A673 (cell line): ENCODE measurements at regions not wholly inside any gene's neighbourhood (a gene's known extent, or its start where the extent isn't known, plus 50 kb on each side); places are given as distances from the start of the nearest gene placed in this dataset.

ENCODE experiments used
- BruUV-seq: library from RNA; stranded (reverse); fragments of 400-500 nt; replicated peaks from 2 replicates; lab custom pipeline; 2021; lab: Mats Ljungman, UMichigan
- CTCF ChIA-PET: fragments of 300-600 bp; sonication (Branson Sonifier 250); formaldehyde crosslinking; loops from one replicate; lab custom pipeline; 2022; ENCODE audit warnings: antibody characterized with exemption; lab: Charles Lee
- POLR2A ChIA-PET: fragments of 300-600 bp; sonication (Branson Sonifier 250); formaldehyde crosslinking; loops from one replicate; lab custom pipeline; 2022; ENCODE audit warnings: antibody characterized with exemption; ENCODE audit not compliant: low non-redundant PET; lab: Charles Lee
- DNase-seq: peaks from one replicate; pipeline ENCODE4 v3.0.0-alpha.2; 2015; ENCODE audit warnings: low spot score
- H3K27ac ChIP-seq: fragments of 200-600 bp; sonication (generic); 2 replicates; pipeline ENCODE4 v1.5.1; 2016; ENCODE audit warnings: mixed run types, low read depth, mild to moderate bottlenecking, mixed read lengths, antibody characterized with exemption, low read length; ENCODE audit not compliant: poor library complexity, severe bottlenecking
- H3K27me3 ChIP-seq: fragments of 200-600 bp; sonication (generic); replicated peaks from 2 replicates; pipeline ENCODE4 v1.6.1; 2017; ENCODE audit warnings: mixed run types, low read depth, mild to moderate bottlenecking, mixed read lengths, antibody characterized with exemption, low read length; ENCODE audit not compliant: insufficient read depth, poor library complexity
- H3K36me3 ChIP-seq: fragments of 200-600 bp; sonication (generic); 2 replicates; pipeline ENCODE4 v1.6.1; 2016; ENCODE audit warnings: mixed run types, mild to moderate bottlenecking, mixed read lengths, antibody characterized with exemption, low read length; ENCODE audit not compliant: insufficient read depth, poor library complexity, severe bottlenecking
- H3K4me1 ChIP-seq: fragments of 200-600 bp; sonication (generic); 2 replicates; pipeline ENCODE4 v1.6.1; 2017; ENCODE audit warnings: mixed run types, mild to moderate bottlenecking, mixed read lengths, antibody characterized with exemption, low read length; ENCODE audit not compliant: insufficient read depth, poor library complexity, severe bottlenecking
- H3K4me3 ChIP-seq: fragments of 200-600 bp; sonication (generic); 2 replicates; pipeline ENCODE4 v1.5.1; 2016; ENCODE audit warnings: low read depth, mixed run types, mild to moderate bottlenecking, mixed read lengths, low read length; ENCODE audit not compliant: poor library complexity, severe bottlenecking
- H3K9me3 ChIP-seq: fragments of 200-600 bp; sonication (generic); 2 replicates; pipeline ENCODE4 v1.6.1; 2016; ENCODE audit warnings: mixed run types, low read depth, mild to moderate bottlenecking, mixed read lengths, antibody characterized with exemption, low read length; ENCODE audit not compliant: poor library complexity, severe bottlenecking
- CTCF ChIP-seq: fragments of 300-800, 200-600 bp; sonication (generic); conservative IDR thresholded peaks from 2 replicates; pipeline ENCODE4 v1.5.1; 2017; ENCODE audit warnings: low read depth, mild to moderate bottlenecking, antibody characterized with exemption, low read length, moderate library complexity, mixed read lengths
- EZH2 ChIP-seq: fragments of 200-600 bp; sonication (generic); IDR thresholded peaks from 2 replicates; pipeline ENCODE4 v1.6.1; 2017; ENCODE audit warnings: borderline replicate concordance, low read depth, mild to moderate bottlenecking, mixed read lengths, antibody characterized with exemption, low read length; ENCODE audit not compliant: poor library complexity, severe bottlenecking
- intact Hi-C: fragments of 100-400 bp; cut with micrococcal nuclease; formaldehyde crosslinking; loops from one replicate; pipeline ENCODE4 v1.10.0; 2022; ENCODE audit not compliant: unreplicated experiment

DNA sequence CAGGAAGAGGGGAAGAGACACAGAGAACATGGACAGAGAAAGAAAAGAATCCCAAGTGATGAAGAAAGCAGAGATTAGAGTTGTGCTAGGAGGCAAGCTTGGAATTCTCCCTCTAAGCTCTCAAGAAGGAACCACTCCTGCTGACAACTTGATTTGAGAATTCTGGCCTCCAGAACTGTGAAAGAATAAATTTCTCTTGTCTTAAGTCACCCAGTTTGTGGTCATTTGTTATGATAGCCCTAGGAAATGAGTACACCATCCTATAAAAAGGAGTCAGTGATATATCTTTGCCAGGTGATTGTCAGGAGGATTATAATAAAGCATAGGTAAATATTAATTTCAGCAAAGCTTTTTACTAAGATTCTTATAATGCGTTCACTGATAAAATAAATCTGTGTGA is 82.7 kb upstream of the TFEC start:
- intact Hi-C loops = no loop called here
- ChIA-PET CTCF (no interaction called here), POLR2A (no interaction called here)

DNA sequence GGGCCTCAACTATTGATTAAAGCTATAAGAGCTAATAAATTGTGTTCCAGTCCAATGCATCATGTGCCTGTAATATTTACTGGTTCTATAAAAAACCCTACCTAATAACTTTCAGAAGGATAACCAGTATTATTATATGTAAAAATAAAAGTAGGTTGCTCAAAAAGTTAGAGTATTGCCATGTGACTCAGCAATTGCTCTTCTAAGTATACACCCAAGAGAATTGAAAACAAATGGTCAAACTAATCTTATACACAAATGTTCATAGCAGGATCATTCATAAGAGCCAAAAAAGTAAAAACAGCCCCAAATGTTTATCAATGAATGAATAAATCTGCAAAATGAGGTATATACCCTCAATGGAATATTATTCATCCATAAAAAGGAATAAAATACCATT is 89.5 kb upstream of the TES start:
- H3K27me3 ChIP-seq = no peaks in the 10 kb centered on the region
- no peaks in the 10 kb centered on the region for H3K36me3 ChIP-seq
- no peak overlapping the region for H3K4me3 ChIP-seq
- no peaks in the 10 kb centered on the region for H3K9me3 ChIP-seq
- H3K27ac ChIP-seq = no peak overlapping the region
- POLR2A ChIA-PET = no interaction called here
- H3K4me1 ChIP-seq = no peaks in the 10 kb centered on the region
- TF ChIP-seq EZH2 = no peak
- TF ChIP-seq CTCF = no peak
- CTCF ChIA-PET = interaction anchor here (0.6 kb wide), 1 partner anchor 540 kb away, joined by 3 read pairs; no protein-coding TSS in a partner anchor
- no TSS peak for BruUV-seq
- intact Hi-C loops = loop anchor here (5.0 kb wide), 2 partner anchors 209 to 269 kb away; no protein-coding TSS in a partner anchor
- DNase-seq = no peak

More for the DNA sequence above, 82.7 kb upstream of the TFEC start:
- no TSS peak for BruUV-seq
- Histone ChIP-seq H3K4me1 (no peaks in the 10 kb centered on the region), H3K4me3 (no peak overlapping the region), H3K27me3 (no peaks in the 10 kb centered on the region), H3K9me3 (no peaks in the 10 kb centered on the region), H3K36me3 (no peaks in the 10 kb centered on the region), H3K27ac (no peak overlapping the region)
- TF ChIP-seq CTCF = no peak
- TF ChIP-seq EZH2 = no peak
- no peak for DNase-seq

- H3K36me3 ChIP-seq = no peaks in the 10 kb centered on the region
- CTCF ChIA-PET = interaction anchor here (1.1 kb wide), 1 partner anchor 13 kb away, joined by 5 read pairs; no protein-coding TSS in a partner anchor
These were observed 87.3 kb upstream of the TES start for GRCh38 chr7:116122972-116123595.

More at GRCh38 chr7:116122972-116123595, 87.3 kb upstream of the TES start:
- POLR2A ChIA-PET = no interaction called here
- Histone ChIP-seq H3K4me1 (no peaks in the 10 kb centered on the region), H3K4me3 (no peak overlapping the region), H3K9me3 (peaks cover 8% of the 10 kb centered on the region), H3K27ac (no peak overlapping the region), H3K27me3 (no peaks in the 10 kb centered on the region)
- BruUV-seq = no TSS peak
- no peak for TF ChIP-seq EZH2
- peak; percentile 85 for TF ChIP-seq CTCF
- intact Hi-C loops = loop anchor here (5.0 kb wide), 2 partner anchors 211 to 271 kb away; no protein-coding TSS in a partner anchor
- DNase-seq = peak; percentile 63
